GM12878 (cell line): ENCODE measurements at regions not wholly inside any gene's neighbourhood (a gene's known extent, or its start where the extent isn't known, plus 50 kb on each side); places are given as distances from the start of the nearest gene placed in this dataset.

Experiments
- CHD4 ChIP-seq: fragments of 200-600 bp; sonication (generic); IDR thresholded peaks from 2 replicates; pipeline ENCODE4 v1.6.1; 2016; ENCODE audit warnings: mild to moderate bottlenecking
- EZH2 ChIP-seq: IDR thresholded peaks from 2 replicates; pipeline ENCODE4 v1.6.1; 2012; ENCODE audit warnings: low read depth, mild to moderate bottlenecking, control low read depth, inconsistent platforms, low read length, borderline replicate concordance; ENCODE audit not compliant: control insufficient read depth
- RAD21 ChIP-seq: IDR thresholded peaks from 2 replicates; pipeline ENCODE4 v1.6.1; 2011; ENCODE audit warnings: mild to moderate bottlenecking, low read depth, low read length, moderate library complexity; ENCODE audit not compliant: insufficient read depth
- USF2 ChIP-seq: IDR thresholded peaks from 2 replicates; pipeline ENCODE4 v1.6.1; 2011; ENCODE audit warnings: low read depth, low read length, improper control_type of control experiment, borderline replicate concordance
- TF ChIP-seq, protein P1 (sequence below), 3 experiments: IDR thresholded peaks in 2 of 3; conservative IDR thresholded peaks in 1 of 3; 2 replicates each; pipeline ENCODE4 v1.5.1; 2011; ENCODE audit warnings: low read depth in 3 of 3, low read length in 3 of 3, mild to moderate bottlenecking in 3 of 3, control low read depth in 2 of 3, moderate library complexity in 2 of 3, inconsistent platforms in 1 of 3, mixed read lengths in 1 of 3; ENCODE audit not compliant: control insufficient read depth in 2 of 3, insufficient read depth in 1 of 3; ENCODE audit errors: extremely low read depth in 1 of 3

GRCh38 chr18:77737405-77737804 lies 487.8 kb downstream of the GALR1 start:
- no peak for TF ChIP-seq RAD21
- TF ChIP-seq EZH2 = no peak
- TF ChIP-seq, protein P1, sequence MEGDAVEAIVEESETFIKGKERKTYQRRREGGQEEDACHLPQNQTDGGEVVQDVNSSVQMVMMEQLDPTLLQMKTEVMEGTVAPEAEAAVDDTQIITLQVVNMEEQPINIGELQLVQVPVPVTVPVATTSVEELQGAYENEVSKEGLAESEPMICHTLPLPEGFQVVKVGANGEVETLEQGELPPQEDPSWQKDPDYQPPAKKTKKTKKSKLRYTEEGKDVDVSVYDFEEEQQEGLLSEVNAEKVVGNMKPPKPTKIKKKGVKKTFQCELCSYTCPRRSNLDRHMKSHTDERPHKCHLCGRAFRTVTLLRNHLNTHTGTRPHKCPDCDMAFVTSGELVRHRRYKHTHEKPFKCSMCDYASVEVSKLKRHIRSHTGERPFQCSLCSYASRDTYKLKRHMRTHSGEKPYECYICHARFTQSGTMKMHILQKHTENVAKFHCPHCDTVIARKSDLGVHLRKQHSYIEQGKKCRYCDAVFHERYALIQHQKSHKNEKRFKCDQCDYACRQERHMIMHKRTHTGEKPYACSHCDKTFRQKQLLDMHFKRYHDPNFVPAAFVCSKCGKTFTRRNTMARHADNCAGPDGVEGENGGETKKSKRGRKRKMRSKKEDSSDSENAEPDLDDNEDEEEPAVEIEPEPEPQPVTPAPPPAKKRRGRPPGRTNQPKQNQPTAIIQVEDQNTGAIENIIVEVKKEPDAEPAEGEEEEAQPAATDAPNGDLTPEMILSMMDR (IDR thresholded peaks at IDR 0.05 in 2 of 3, conservative IDR thresholded peaks at IDR 0.05 in 1 of 3; ENCODE audit: control insufficient read depth in 2 of 3, extremely low read depth in 1 of 3, insufficient read depth in 1 of 3, low read depth in 3 of 3, low read length in 3 of 3) = no peak
- no peak for TF ChIP-seq USF2
- no peak for TF ChIP-seq CHD4
